ENCODE measurements at regions not wholly inside any gene's neighbourhood (a gene's known extent, or its start where the extent isn't known, plus 50 kb on each side); places are given as distances from the start of the nearest gene placed in this dataset.
"Not testable (repeated sequence)": the region's sequence is repeated elsewhere in the genome, so short reads cannot be mapped to it uniquely, and the experiment has no call there.

DNA sequence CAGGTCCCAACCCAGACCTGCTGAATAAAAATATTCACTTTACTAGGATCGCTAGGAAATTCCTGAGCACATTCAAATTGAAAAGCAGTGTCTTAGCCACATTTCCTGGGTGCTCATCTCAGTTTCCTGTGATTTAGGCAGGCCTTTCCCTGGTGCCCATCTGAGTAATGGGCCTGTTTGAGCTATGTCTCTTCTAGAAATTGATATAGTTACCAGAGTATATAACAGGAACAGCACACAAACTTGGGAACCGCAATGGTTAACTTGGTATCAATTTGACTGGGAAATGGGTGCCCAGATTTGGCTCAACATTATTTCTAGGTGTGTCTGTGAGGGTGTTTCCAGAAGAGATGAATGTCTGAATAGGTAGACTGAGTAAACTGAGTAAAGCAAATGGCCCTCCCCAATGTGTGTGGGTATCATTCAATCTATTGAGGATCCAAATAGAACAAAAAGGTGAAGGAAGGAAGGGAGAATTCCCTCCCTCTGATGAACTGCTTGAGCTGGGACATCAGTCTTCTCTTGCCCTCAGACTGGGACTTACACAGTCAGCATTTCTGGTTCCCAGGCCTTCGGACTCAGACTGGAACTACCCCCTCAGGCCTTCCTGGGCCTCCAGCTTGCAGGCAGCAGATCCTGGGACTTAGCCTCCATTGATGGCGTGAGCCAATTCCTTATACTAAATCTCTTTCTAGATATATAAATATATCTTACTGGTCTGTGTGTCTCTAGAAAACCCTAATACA is 99.1 kb downstream of the CCDC71L start:
- ChIA-PET POLR2A (no interaction called here), CTCF (no interaction called here)
- no peak overlapping the region for H3K4me3 Mint-ChIP-seq
- H3K27ac Mint-ChIP-seq = no peak overlapping the region
- no peaks in the 10 kb centered on the region for H3K9me3 Mint-ChIP-seq
- no peak for ATAC-seq (ENCODE audit: low read depth)
- DNase-seq = no peak
- TF ChIP-seq, protein P1, sequence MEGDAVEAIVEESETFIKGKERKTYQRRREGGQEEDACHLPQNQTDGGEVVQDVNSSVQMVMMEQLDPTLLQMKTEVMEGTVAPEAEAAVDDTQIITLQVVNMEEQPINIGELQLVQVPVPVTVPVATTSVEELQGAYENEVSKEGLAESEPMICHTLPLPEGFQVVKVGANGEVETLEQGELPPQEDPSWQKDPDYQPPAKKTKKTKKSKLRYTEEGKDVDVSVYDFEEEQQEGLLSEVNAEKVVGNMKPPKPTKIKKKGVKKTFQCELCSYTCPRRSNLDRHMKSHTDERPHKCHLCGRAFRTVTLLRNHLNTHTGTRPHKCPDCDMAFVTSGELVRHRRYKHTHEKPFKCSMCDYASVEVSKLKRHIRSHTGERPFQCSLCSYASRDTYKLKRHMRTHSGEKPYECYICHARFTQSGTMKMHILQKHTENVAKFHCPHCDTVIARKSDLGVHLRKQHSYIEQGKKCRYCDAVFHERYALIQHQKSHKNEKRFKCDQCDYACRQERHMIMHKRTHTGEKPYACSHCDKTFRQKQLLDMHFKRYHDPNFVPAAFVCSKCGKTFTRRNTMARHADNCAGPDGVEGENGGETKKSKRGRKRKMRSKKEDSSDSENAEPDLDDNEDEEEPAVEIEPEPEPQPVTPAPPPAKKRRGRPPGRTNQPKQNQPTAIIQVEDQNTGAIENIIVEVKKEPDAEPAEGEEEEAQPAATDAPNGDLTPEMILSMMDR (IDR thresholded peaks at IDR 0.05) = no peak
- intact Hi-C loops (cut with micrococcal nuclease) = no loop called here
- H3K4me1 Mint-ChIP-seq = no peaks in the 10 kb centered on the region
- H3K36me3 Mint-ChIP-seq (ENCODE audit: low read depth) = no peaks in the 10 kb centered on the region
- no peaks in the 10 kb centered on the region for H3K27me3 Mint-ChIP-seq

DNA sequence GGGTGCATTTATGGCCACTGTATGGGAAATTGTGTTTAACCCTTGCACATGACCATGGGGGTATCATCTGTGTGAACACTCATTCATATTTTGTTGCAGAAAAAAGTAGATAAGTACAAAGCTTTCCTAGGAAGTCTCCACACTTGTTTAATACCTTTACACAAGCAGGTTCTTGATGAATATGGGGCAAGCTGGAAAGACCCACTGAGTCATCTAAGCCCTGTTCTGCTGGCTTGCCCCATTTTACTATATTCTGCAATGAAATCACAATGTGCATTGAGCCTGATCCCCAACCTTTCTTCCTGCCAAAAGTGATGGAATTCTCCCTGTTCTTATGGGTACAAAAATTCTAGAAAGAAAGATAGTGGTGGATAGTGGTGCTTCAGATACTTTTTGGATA is 99.8 kb downstream of the CCDC71L start:
- H3K36me3 Mint-ChIP-seq (ENCODE audit: low read depth) = no peaks in the 10 kb centered on the region
- POLR2A ChIA-PET = no interaction called here
- CTCF ChIA-PET = no interaction called here
- peaks cover 5% of the 10 kb centered on the region for H3K4me1 Mint-ChIP-seq
- H3K27me3 Mint-ChIP-seq = no peaks in the 10 kb centered on the region
- TF ChIP-seq, protein P1 (IDR thresholded peaks at IDR 0.05) = no peak
- H3K27ac Mint-ChIP-seq = no peak overlapping the region
- DNase-seq (no peak), ATAC-seq (ENCODE audit: low read depth) (no peak)
- H3K9me3 Mint-ChIP-seq = no peaks in the 10 kb centered on the region
- intact Hi-C loops (cut with micrococcal nuclease) = no loop called here
- H3K4me3 Mint-ChIP-seq = no peak overlapping the region

DNA sequence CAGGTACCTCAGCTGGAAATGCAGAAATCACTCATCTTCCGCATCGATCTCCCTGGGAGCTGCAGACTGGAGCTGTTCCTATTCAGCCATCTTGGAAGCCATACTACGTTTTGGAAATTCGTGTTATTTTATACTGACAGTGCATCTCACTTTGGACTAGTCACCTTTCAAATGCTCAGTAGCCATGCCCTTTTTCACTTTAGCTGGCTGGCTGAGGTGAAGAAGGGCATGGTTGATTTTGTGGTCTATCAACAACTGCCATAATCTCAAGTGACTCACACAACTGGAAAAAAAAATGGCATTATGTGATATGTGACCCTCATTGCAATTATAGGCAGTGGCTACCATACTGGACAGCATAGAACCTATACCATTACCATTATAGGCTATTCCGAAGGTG is 100.5 kb downstream of the CCDC71L start:
- POLR2A ChIA-PET = no interaction called here
- Mint-ChIP-seq H3K36me3 (ENCODE audit: low read depth) (no peaks in the 10 kb centered on the region), H3K9me3 (no peaks in the 10 kb centered on the region), H3K27me3 (no peaks in the 10 kb centered on the region), H3K4me1 (peaks cover 8% of the 10 kb centered on the region), H3K27ac (no peak overlapping the region), H3K4me3 (no peak overlapping the region)
- intact Hi-C loops (cut with micrococcal nuclease) = no loop called here
- ATAC-seq (ENCODE audit: low read depth) (no peak), DNase-seq (no peak)
- CTCF ChIA-PET = interaction anchor here (1.1 kb wide), 1 partner anchor 18 kb away, joined by 3 read pairs; no protein-coding TSS in a partner anchor
- TF ChIP-seq, protein P1 (IDR thresholded peaks at IDR 0.05) = no peak

DNA sequence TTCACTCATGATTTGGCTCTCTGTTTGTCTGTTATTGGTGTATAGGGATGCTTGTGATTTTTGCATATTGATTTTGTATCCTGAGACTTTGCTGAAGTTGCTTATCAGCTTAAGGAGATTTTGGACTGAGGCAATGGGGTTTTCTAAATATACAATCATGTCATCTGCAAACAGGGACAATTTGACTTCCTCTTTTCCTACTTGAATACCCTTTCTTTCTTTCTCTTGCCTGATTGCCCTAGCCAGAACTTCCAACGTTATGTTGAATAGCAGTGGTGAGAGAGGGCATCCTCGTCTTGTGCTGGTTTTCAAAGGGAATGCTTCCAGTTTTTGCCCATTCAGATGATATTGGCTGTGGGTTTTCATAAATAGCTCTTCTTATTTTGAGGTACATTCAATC is 104.7 kb downstream of the CCDC71L start:
- DNase-seq; H3K27me3 Mint-ChIP-seq; H3K36me3 Mint-ChIP-seq (ENCODE audit: low read depth); ATAC-seq (ENCODE audit: low read depth); POLR2A ChIA-PET; H3K4me3 Mint-ChIP-seq; intact Hi-C loops (cut with micrococcal nuclease); H3K27ac Mint-ChIP-seq; H3K9me3 Mint-ChIP-seq; CTCF ChIA-PET: not testable (repeated sequence)
- H3K4me1 Mint-ChIP-seq = peaks cover 39% of the 10 kb centered on the region

DNA sequence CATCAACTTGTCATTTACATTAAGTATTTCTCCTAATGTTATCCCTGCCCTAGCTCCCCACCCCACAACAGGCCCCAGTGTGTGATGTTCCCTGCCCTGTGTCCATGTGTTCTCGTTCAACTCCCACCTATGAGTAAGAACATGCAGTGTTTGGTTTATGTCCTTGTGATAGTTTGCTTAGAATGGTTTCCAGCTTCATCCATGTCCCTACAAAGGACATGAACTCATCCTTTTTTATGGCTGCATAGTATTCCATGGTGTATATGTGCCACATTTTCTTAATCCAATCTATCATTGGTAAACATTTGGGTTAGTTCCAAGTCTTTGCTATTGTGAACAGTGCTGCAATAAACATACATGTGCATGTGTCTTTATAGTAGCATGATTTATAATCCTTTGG is 106.3 kb downstream of the CCDC71L start:
- ATAC-seq (ENCODE audit: low read depth); H3K36me3 Mint-ChIP-seq (ENCODE audit: low read depth); POLR2A ChIA-PET; H3K4me3 Mint-ChIP-seq; H3K27ac Mint-ChIP-seq; DNase-seq; H3K27me3 Mint-ChIP-seq; H3K9me3 Mint-ChIP-seq: not testable (repeated sequence)
- CTCF ChIA-PET = interaction anchor here (1.3 kb wide), 1 partner anchor 12 kb away, joined by 4 read pairs; no protein-coding TSS in a partner anchor
- peaks cover 39% of the 10 kb centered on the region for H3K4me1 Mint-ChIP-seq
- intact Hi-C loops (cut with micrococcal nuclease) = loop anchor here (5.0 kb wide), 1 partner anchor 313 kb away; the partner anchor contains the start of gene PIK3CG

DNA sequence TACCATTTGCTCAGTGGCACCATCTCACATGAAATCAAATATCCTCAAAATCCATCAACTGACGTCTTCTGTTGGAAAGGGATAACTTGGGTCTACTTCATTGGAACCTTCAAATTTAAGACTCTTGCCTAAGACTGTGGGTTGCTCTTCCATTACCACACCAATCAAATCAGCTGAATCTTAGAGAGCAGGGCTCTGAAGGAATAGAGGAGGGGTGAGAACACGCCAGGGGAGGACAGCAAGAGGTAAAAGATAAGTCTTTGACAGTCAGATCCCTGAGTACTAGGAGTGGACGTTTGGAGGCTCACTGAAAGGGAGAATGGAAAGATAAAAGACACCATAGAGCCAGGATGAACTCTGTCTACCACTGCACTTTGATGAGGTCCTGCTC is 107.5 kb downstream of the CCDC71L start:
- H3K9me3 Mint-ChIP-seq = no peaks in the 10 kb centered on the region
- TF ChIP-seq, protein P1 (IDR thresholded peaks at IDR 0.05) = no peak
- H3K27ac Mint-ChIP-seq = peak overlapping the region; percentile 89
- ATAC-seq (ENCODE audit: low read depth) (no peak), DNase-seq (no peak)
- H3K4me3 Mint-ChIP-seq = no peak overlapping the region
- peaks cover 39% of the 10 kb centered on the region for H3K4me1 Mint-ChIP-seq
- ChIA-PET POLR2A (interaction anchor here (0.6 to 1.9 kb wide), 3 partner anchors 106 to 215 kb away, joined by 3 to 6 read pairs (median 3); no protein-coding TSS in a partner anchor), CTCF (interaction anchor here (1.2 to 1.3 kb wide), 2 partner anchors 11 to 183 kb away, joined by 3 to 4 read pairs; no protein-coding TSS in a partner anchor)
- no peaks in the 10 kb centered on the region for H3K27me3 Mint-ChIP-seq
- intact Hi-C loops (cut with micrococcal nuclease) = loop anchor here (2.0 to 5.0 kb wide), 2 partner anchors 314 to 615 kb away; partner anchors contain the start of genes HBP1 and PIK3CG
- no peaks in the 10 kb centered on the region for H3K36me3 Mint-ChIP-seq (ENCODE audit: low read depth)
